ENCODE measurements at regions not wholly inside any gene's neighbourhood (a gene's known extent, or its start where the extent isn't known, plus 50 kb on each side); places are given as distances from the start of the nearest gene placed in this dataset.

DNA sequence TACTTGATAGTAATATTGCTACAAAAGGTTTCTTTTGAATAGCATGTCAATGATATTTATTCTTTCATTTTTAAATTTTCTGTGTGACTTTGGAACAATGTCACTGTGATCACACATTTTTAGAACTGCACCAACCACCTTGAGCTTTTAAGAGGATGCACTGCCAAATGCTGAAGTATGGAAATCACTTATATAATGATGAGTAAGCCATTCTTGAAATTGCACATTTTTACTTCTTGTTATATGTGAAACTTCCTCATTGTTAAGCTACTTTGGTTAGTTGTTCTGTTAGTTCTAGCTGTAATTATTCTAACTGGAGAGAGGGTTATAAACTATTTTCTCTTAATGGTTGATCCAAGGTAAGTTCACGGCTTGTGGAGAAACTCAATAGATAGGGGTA, 547.5 kb downstream of the ZIC1 start:
- intact Hi-C loops (cut with DNase I): no loop called here

DNA sequence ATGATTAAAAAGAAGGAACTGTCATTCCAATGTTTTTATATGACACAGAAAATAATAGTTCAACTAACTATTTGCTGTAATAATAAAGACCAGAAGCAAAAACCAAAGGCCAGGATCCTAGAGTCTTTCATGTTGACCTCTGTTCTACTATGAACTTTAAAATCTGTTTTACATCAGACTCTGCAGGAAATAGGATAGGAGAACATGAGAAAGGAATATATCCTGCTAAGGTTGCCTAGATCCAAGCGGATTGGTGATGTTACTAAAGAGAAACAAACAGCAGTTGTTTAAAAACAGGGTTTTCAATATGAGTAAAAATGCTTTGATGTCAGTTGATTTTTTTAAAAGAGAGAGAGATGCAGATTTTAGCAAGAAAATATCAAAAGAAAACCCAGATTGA, 549.6 kb downstream of the ZIC1 start:
- TF ChIP-seq, protein P1, sequence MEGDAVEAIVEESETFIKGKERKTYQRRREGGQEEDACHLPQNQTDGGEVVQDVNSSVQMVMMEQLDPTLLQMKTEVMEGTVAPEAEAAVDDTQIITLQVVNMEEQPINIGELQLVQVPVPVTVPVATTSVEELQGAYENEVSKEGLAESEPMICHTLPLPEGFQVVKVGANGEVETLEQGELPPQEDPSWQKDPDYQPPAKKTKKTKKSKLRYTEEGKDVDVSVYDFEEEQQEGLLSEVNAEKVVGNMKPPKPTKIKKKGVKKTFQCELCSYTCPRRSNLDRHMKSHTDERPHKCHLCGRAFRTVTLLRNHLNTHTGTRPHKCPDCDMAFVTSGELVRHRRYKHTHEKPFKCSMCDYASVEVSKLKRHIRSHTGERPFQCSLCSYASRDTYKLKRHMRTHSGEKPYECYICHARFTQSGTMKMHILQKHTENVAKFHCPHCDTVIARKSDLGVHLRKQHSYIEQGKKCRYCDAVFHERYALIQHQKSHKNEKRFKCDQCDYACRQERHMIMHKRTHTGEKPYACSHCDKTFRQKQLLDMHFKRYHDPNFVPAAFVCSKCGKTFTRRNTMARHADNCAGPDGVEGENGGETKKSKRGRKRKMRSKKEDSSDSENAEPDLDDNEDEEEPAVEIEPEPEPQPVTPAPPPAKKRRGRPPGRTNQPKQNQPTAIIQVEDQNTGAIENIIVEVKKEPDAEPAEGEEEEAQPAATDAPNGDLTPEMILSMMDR (IDR thresholded peaks at IDR 0.05): no peak
- WGBS, 3 donors: 82 to 89% (median 88%) methylated on average over 1 of the region's 1 CpG
- no peak overlapping the region for H3K4me3 ChIP-seq
- H3K4me1 ChIP-seq: no peaks in the 10 kb centered on the region
- H3K9me3 ChIP-seq: peaks cover 10% of the 10 kb centered on the region
- DNase-seq: no peak
- H3K36me3 ChIP-seq (ENCODE audit: insufficient read depth in 1 of 2, low read depth in 1 of 2): no peaks in the 10 kb centered on the region
- H3K27me3 ChIP-seq (ENCODE audit: insufficient read depth in 3 of 3, low read length in 2 of 3): no peaks in the 10 kb centered on the region
- no peak for ATAC-seq
- intact Hi-C loops (cut with DNase I): no loop called here
- H3K27ac ChIP-seq: no peak overlapping the region

More for the DNA sequence above, 547.5 kb downstream of the ZIC1 start:
- Histone ChIP-seq H3K4me1 (no peaks in the 10 kb centered on the region), H3K27me3 (ENCODE audit: insufficient read depth in 3 of 3, low read length in 2 of 3) (no peaks in the 10 kb centered on the region), H3K27ac (no peak overlapping the region), H3K36me3 (ENCODE audit: insufficient read depth in 1 of 2, low read depth in 1 of 2) (no peaks in the 10 kb centered on the region), H3K4me3 (no peak overlapping the region), H3K9me3 (peaks cover 10% of the 10 kb centered on the region)
- no peak for ATAC-seq
- no peak for DNase-seq
- TF ChIP-seq, protein P1 (IDR thresholded peaks at IDR 0.05): no peak
- 97% methylated on average over 1 of the region's 1 CpG for WGBS, 3 donors

DNA sequence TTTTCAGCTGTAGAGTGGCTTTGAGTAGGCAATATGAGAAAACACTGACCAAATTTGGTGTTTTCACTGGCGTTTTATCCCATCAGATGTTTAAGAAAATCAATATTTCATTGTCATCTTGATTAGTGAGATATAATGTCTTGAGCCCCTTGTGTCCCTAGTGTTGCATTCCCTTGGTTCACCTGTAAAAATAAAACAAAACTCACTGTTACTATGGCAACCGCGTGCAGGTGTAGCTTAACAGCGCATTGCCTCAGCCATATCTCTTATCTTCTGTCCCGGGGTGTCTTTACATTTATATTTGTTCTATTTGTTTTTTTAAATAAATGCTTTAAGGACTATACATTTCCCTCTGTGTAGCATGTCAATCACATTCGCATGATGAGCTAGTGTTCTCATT, 551.6 kb downstream of the ZIC1 start:
- TF ChIP-seq, protein P1 (IDR thresholded peaks at IDR 0.05): no peak
- intact Hi-C loops (cut with DNase I): no loop called here
- Histone ChIP-seq H3K9me3 (no peaks in the 10 kb centered on the region), H3K4me3 (no peak overlapping the region), H3K27me3 (ENCODE audit: insufficient read depth in 3 of 3, low read length in 2 of 3) (no peaks in the 10 kb centered on the region), H3K4me1 (no peaks in the 10 kb centered on the region), H3K36me3 (ENCODE audit: insufficient read depth in 1 of 2, low read depth in 1 of 2) (no peaks in the 10 kb centered on the region), H3K27ac (no peak overlapping the region)
- 87 to 92% (median 87%) methylated on average over 6 of the region's 6 CpGs for WGBS, 3 donors
- no peak for ATAC-seq
- DNase-seq: no peak

- no peak for ATAC-seq
Observed at GRCh38 chr3:147962408-147963164, 553.4 kb downstream of the ZIC1 start.

More at GRCh38 chr3:147962408-147963164, 553.4 kb downstream of the ZIC1 start:
- intact Hi-C loops (cut with DNase I): no loop called here
- H3K9me3 ChIP-seq: no peaks in the 10 kb centered on the region
- no peak overlapping the region for H3K27ac ChIP-seq
- DNase-seq: no peak
- 84 to 87% (median 84%) methylated on average over 5 of the region's 5 CpGs for WGBS, 3 donors
- no peak overlapping the region for H3K4me3 ChIP-seq
- TF ChIP-seq, protein P1 (IDR thresholded peaks at IDR 0.05): no peak
- no peaks in the 10 kb centered on the region for H3K27me3 ChIP-seq (ENCODE audit: insufficient read depth in 3 of 3, low read length in 2 of 3)
- H3K36me3 ChIP-seq (ENCODE audit: insufficient read depth in 1 of 2, low read depth in 1 of 2): no peaks in the 10 kb centered on the region
- H3K4me1 ChIP-seq: no peaks in the 10 kb centered on the region
